GM18502 (cell line): ENCODE measurements at regions not wholly inside any gene's neighbourhood (a gene's known extent, or its start where the extent isn't known, plus 50 kb on each side); places are given as distances from the start of the nearest gene placed in this dataset.

Experiments used
- ATAC-seq: cut with Tn5 transposase; IDR thresholded peaks from one replicate; pipeline ENCODE4 v1.9.1; 2021; ENCODE audit warnings: mild to moderate bottlenecking; ENCODE audit not compliant: unreplicated experiment, poor library complexity

GRCh38 chr1:219000005-219000404 is 173.7 kb upstream of the LYPLAL1 start:
- ATAC-seq, result no peak

- no peak for ATAC-seq
These were observed 173.0 kb upstream of the LYPLAL1 start for GRCh38 chr1:219000631-219001030.

GRCh38 chr1:219010720-219011119 is 163.0 kb upstream of the LYPLAL1 start:
- no peak for ATAC-seq

- no peak for ATAC-seq
These were observed 153.3 kb upstream of the LYPLAL1 start for GRCh38 chr1:219020386-219020785.

- no peak for ATAC-seq
These were observed 152.8 kb upstream of the LYPLAL1 start for GRCh38 chr1:219020846-219021245.

GRCh38 chr1:219027146-219027673 is 146.5 kb upstream of the LYPLAL1 start:
- no peak for ATAC-seq

GRCh38 chr1:219031809-219032208 is 141.9 kb upstream of the LYPLAL1 start:
- no peak for ATAC-seq

GRCh38 chr1:219038398-219038797 is 135.3 kb upstream of the LYPLAL1 start:
- ATAC-seq, result no peak

GRCh38 chr1:219039017-219039681 is 134.5 kb upstream of the LYPLAL1 start:
- ATAC-seq, result no peak

GRCh38 chr1:219039682-219040154 is 134.0 kb upstream of the LYPLAL1 start:
- ATAC-seq, result no peak

GRCh38 chr1:219040291-219040690 is 133.4 kb upstream of the LYPLAL1 start:
- no peak for ATAC-seq

- no peak for ATAC-seq
These were observed 132.5 kb upstream of the LYPLAL1 start for GRCh38 chr1:219041141-219041540.

GRCh38 chr1:219041818-219042217 is 131.9 kb upstream of the LYPLAL1 start:
- ATAC-seq, result no peak

- ATAC-seq, result no peak
These were observed 130.9 kb upstream of the LYPLAL1 start for GRCh38 chr1:219042769-219043168.

- ATAC-seq, result no peak
These were observed 128.4 kb upstream of the LYPLAL1 start for GRCh38 chr1:219045246-219045645.

- ATAC-seq, result no peak
These were observed 124.2 kb upstream of the LYPLAL1 start for GRCh38 chr1:219049501-219049900.

GRCh38 chr1:219050086-219050821 is 123.4 kb upstream of the LYPLAL1 start:
- ATAC-seq, result no peak

- ATAC-seq, result no peak
These were observed 122.9 kb upstream of the LYPLAL1 start for GRCh38 chr1:219050822-219051125.

- no peak for ATAC-seq
These were observed 122.1 kb upstream of the LYPLAL1 start for GRCh38 chr1:219051547-219051946.

- ATAC-seq, result no peak
These were observed 114.5 kb upstream of the LYPLAL1 start for GRCh38 chr1:219058891-219059820.

- no peak for ATAC-seq
These were observed 112.9 kb upstream of the LYPLAL1 start for GRCh38 chr1:219060798-219061197.
